DMS79 treated with DMSO at 0.1 percent for 48 hours (cell line): ENCODE measurements at regions not wholly inside any gene's neighbourhood (a gene's known extent, or its start where the extent isn't known, plus 50 kb on each side); places are given as distances from the start of the nearest gene placed in this dataset.
"Not testable (repeated sequence)": the region's sequence is repeated elsewhere in the genome, so short reads cannot be mapped to it uniquely, and the experiment has no call there.

Experiments used
- DNase-seq: peaks from one replicate; lab custom pipeline; 2025; lab: John Stamatoyannopoulos, UW

GRCh38 chr5:33072296-33072695 lies 361.2 kb downstream of the NPR3 start:
- DNase-seq = no peak

- no peak for DNase-seq
These were observed 361.6 kb downstream of the NPR3 start for GRCh38 chr5:33072726-33073125.

- DNase-seq = no peak
These were observed 362.8 kb downstream of the NPR3 start for GRCh38 chr5:33073881-33074327.

GRCh38 chr5:33074548-33074947 lies 363.4 kb downstream of the NPR3 start:
- no peak for DNase-seq

- DNase-seq = no peak
These were observed 364.6 kb downstream of the NPR3 start for GRCh38 chr5:33075731-33076130.

GRCh38 chr5:33079548-33079947 lies 361.2 kb upstream of the TARS1 start:
- no peak for DNase-seq

GRCh38 chr5:33080287-33080686 lies 360.5 kb upstream of the TARS1 start:
- DNase-seq = no peak

GRCh38 chr5:33088176-33088575 lies 352.6 kb upstream of the TARS1 start:
- DNase-seq = no peak

GRCh38 chr5:33091571-33092363 lies 349.0 kb upstream of the TARS1 start:
- no peak for DNase-seq

- no peak for DNase-seq
These were observed 348.0 kb upstream of the TARS1 start for GRCh38 chr5:33092719-33093118.

GRCh38 chr5:33102551-33102950 lies 338.2 kb upstream of the TARS1 start:
- DNase-seq = no peak

GRCh38 chr5:33105521-33105941 lies 335.2 kb upstream of the TARS1 start:
- no peak for DNase-seq

- DNase-seq = not testable (repeated sequence)
These were observed 330.3 kb upstream of the TARS1 start for GRCh38 chr5:33110496-33110895.

GRCh38 chr5:33114361-33114760 lies 326.4 kb upstream of the TARS1 start:
- no peak for DNase-seq

- no peak for DNase-seq
These were observed 325.3 kb upstream of the TARS1 start for GRCh38 chr5:33115467-33115866.

- DNase-seq = no peak
These were observed 321.9 kb upstream of the TARS1 start for GRCh38 chr5:33118761-33119415.

- no peak for DNase-seq
These were observed 320.1 kb upstream of the TARS1 start for GRCh38 chr5:33120671-33121070.

- no peak for DNase-seq
These were observed 311.5 kb upstream of the TARS1 start for GRCh38 chr5:33129309-33129708.

GRCh38 chr5:33136785-33137184 lies 304.0 kb upstream of the TARS1 start:
- DNase-seq = no peak

GRCh38 chr5:33138145-33138544 lies 302.6 kb upstream of the TARS1 start:
- not testable (repeated sequence) for DNase-seq

GRCh38 chr5:33143405-33144123 lies 297.2 kb upstream of the TARS1 start:
- DNase-seq = no peak

- no peak for DNase-seq
These were observed 293.9 kb upstream of the TARS1 start for GRCh38 chr5:33146881-33147280.

- DNase-seq = no peak
These were observed 292.7 kb upstream of the TARS1 start for GRCh38 chr5:33148076-33148513.
